ENCODE measurements at regions not wholly inside any gene's neighbourhood (a gene's known extent, or its start where the extent isn't known, plus 50 kb on each side); places are given as distances from the start of the nearest gene placed in this dataset.

- TF ChIP-seq CTCF (IDR thresholded peaks at IDR 0.05; ENCODE audit: borderline replicate concordance, extremely low read depth, low read length, poor library complexity, severe bottlenecking) (peak; percentile 64), EZH2 (IDR thresholded peaks at IDR 0.05; ENCODE audit: borderline replicate concordance, low read depth, low read length, severe bottlenecking) (no peak)
These were observed 196.8 kb upstream of the MBNL1 start for GRCh38 chr3:152071924-152072323.

Data from DND-41 (cell line).